HG03378 (cell line): ENCODE measurements at regions not wholly inside any gene's neighbourhood (a gene's known extent, or its start where the extent isn't known, plus 50 kb on each side); places are given as distances from the start of the nearest gene placed in this dataset.

Source experiments
- ATAC-seq: cut with Tn5 transposase; IDR thresholded peaks from one replicate; pipeline ENCODE4 v1.9.1; 2021; ENCODE audit warnings: mild to moderate bottlenecking, moderate library complexity; ENCODE audit not compliant: unreplicated experiment

DNA sequence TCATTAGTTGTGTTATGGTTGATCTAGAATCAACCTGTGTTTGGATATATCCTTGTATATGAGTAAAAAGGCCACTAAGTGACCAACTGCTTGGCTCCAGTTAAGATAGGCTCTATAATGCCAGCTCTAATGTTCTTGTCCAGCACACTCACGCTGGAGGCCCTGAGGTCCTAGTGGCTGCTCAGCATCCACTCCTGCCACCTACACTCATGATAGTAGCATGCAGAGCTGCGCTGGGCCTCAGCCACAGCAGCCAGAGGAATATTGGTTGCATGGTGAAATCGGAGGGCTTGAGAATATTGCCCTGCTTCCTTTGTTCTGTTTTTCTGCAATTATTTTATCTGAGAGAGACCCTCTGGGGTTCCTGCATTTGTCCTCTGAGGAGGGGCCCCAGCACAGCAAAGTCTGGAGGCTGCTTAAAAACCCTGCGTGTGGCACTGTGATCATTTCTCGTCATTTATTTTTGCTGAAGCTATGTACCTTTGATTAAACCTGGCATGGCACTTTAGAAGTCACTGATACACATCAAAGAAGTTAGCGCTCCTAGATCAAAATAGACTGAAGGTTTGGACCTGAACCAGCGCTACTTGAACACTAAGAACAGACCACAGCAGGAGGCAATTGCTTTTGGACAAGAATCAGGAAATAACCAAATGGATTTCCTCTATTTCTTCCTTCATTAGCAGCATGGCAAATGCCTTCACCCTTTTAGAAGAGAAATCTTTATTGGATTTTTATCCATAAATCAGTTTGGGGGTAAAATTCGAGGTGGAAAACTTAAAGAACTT lies 398.4 kb upstream of the ID4 start:
- no peak for ATAC-seq

DNA sequence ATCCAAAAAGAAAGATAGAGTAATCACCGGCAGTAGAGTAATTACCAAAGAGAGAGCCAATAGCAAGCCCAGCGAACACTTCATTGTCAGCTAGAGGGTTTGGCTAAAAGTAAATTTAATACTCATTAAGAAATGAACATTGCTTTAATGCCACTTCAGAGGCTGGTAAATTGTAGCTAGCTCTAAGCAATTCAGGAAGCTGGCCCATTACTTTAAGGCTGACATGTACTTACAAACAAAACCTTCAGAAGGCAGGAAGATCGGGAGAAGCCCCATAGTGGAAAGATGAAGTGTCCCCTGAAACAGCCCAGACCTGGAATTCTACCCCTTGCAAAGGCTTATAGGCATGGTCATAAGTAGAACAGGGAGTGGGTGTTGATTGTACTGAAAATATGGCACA lies 396.6 kb upstream of the ID4 start:
- ATAC-seq = no peak

DNA sequence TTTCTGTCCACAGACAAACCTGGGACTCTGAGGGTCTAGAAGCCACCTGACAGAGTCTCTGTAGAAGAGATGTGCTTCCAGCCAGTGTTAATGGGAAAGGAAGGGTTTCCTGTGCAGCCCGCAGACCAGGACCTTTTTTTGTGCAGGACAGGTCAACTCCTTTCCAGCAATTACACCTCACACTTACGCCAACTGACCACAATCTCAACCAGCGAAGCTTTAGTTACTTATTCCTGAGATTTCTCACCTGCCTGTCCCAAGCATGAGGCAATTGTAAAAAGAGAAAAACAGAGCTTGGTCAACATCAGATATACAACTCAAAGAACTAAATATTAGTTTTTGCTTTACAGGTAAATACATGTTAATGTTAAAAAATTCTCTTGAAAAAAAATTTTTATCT lies 393.8 kb upstream of the ID4 start:
- no peak for ATAC-seq

DNA sequence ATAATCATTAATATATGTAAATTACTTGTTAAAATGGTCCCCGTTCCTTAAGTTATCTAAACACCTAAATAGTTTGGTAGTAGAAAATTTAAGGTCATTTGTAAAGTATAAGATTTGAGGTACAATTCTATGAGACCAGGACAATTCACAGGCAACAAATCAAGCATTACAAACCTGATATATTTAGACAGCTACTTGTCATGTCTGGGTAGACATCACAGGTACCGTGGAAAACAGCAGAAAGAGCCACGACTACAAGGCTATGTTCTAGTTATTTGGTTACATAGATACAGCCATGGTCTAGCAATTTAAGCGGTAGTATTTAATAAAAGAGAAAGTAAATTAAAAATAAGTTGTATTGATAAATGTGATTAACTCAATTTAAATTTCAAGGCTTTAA lies 393.1 kb upstream of the ID4 start:
- no peak for ATAC-seq

DNA sequence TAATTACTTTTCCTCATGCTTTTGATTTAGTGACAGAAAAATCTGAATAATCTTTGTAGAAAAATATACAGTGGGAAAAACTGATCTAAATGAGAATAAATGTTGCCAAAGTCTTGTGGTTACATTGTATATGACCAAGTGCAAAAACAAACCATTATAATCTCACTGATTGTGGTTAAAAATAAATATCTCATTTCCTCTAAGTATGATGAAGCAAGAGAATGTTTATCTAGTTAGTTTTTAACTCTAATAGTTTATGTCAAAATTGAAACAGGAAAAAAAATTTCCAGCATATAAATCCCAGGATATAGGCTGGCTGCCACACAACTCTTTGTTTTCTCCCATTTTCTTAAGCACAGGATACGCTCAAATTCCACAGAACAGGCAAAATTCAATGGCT lies 392.7 kb upstream of the ID4 start:
- no peak for ATAC-seq

DNA sequence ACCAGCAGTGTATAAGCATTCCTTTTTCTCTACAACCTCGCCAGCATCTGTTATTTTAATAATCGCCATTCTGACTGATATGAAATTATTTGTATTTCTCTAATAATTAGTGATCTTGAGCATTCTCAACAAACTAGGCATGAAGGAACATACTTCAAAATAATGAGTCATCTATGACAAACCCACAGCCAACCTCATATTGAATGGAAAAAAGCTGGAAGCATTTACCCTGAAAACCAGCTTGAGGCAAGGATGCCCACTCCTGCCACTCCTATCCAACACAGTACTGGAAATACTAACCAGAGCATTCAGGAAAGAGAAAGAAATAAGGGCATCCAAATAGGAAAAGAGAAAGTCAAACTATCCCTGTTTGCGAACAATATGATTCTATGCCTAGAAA lies 390.6 kb upstream of the ID4 start:
- ATAC-seq = no peak

DNA sequence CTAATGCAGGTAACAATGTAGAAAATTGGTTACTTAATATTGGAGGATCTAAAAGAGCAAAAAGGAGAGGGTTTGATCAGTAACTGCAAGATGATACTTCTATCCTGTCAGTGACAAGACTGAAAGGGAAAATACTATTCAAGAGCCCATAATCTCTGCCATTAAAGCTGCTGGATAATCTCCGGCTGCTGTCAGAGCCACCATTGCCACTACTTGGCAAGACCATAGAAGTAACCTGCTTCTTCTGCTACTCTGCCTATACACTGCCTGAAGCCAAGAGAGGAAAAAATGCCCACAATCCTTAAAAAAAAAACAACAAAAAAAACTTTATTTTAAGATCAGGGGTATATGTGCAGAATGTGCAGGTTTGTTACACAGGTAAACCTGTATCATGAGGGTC lies 386.5 kb upstream of the ID4 start:
- ATAC-seq = no peak

DNA sequence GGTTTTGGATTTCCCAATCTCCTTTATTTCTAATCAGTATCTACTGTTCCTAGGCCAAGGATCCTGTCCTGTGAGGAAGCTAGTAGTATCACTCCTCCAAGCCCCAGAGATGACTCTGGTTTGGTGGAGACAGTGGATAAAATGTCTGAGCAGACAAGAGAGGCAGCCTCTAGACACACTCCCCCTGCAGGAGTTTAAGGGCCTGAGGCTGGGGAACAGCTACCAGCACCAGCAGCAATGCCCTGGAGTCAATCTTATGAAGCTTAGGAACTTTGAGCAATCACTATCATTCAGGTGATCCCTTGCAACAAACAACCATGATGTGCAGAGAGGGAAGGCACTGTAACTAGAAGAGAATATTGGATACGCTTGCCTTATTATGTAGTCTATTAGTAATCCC lies 384.7 kb upstream of the ID4 start:
- ATAC-seq = no peak

DNA sequence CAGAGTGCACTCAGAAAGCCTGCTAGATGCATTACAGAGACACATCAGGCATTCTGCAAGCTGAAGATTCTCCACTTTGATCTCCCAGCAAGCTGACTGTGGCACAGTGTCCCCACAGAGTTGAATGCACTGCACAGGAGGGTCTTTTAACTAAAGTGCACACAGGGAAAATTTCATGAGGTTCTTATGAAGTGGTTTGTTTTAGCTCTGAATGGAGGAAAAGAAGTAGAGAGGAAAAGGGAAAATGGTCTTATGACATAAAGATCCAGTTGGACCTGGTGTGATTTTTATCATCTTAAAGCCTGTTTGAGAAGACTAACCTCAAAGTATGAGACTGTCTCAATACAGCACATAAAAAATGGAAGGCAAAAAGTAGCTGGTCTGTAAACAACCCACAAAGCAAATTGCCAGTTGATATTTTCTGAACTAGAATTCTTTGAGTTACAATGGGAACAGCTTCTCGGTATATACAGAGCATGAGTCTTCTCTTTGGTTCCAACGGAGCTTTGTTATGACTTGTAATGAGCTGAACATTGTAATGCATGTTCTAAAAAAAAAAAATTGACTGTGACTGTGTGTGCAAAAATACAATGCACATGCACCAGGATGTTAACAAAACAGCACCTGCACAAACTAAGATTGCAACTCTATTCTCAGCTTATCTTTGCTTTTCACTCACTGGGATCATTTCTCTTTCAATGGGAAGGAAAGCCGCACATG lies 383.0 kb upstream of the ID4 start:
- no peak for ATAC-seq

DNA sequence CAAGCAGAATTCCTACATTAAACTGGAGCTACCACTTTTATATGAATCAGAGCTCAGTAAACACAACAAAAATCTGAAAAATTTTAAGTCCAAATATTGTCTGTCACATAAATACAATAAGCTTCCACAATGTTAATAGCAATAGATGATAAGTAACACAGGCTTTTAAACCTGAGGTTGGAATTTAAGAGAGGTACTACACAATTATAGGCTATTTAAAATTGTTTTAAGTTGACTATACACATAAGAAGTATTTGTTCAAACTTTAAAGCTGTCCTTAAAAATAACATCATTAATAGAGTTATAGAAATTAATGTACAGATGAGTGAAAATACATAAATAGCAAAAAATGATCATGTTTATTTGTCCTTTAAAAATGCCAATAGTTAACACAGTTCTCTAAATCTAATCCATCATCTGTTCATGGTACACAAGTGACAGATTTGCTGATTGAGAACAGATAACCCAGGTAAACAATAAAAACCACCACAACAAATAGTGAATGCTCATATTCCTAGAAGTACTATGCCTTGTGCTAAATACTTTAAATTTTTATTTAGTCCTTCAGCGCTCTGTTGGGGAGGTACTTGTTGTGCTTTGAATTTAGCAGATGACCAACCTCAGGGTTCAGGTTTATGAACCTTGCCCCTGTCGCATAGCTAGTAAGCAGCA lies 382.3 kb upstream of the ID4 start:
- no peak for ATAC-seq

DNA sequence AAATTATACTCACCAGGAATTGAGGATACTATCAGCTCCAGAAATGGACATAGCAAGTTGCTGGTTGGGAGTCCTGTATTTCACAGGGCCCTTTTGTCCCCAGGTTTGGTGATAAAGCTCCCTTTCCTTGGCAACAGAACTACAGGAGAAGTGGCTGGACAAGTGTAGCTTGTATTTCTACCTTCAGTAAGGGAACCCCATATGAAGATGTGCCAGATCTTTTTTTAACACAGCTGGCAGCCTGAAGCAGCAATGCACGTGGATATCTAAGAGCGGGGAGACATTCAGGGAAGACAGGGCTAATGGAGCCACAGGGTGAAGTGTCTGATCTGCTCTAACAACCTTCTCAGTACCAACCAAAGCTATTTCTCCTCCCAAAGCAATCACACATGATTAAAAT lies 373.9 kb upstream of the ID4 start:
- no peak for ATAC-seq

DNA sequence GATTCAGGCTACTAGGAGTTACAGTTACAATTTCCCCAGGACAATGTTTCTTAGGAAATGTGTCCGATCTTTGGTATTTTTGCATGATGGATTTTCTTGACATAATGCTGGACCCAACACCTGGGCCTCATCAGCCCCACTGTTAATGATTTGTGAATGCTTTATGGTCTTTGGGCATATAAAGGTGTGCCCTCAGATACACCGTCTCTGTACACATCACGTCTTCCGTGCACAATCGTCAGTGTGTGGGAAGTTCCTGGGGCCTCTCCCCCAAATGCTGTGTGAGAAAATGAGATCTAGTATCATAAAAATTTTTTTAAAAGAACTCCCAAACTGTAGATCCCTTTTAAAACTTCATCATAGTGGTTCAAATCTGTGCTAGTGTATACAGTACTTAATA lies 373.2 kb upstream of the ID4 start:
- no peak for ATAC-seq

DNA sequence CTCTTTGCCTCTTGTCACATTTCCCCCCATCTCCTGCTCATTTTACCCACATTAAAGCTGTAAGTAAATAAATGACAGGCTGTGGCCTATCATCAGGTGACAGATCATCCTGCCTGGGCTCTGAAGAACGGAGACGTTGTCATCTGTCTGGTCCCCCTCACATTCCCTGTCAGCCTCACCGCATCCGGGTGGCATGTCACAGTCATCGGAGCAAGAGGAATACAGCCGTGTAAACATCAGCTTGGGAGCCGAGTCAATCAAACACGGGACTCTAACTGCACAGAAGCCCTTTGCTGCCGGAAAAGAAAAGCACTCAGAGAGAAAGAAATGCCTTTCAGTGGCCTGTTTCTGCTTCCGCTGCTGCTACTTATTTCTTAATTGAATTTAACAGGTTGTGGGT lies 371.9 kb upstream of the ID4 start:
- no peak for ATAC-seq

DNA sequence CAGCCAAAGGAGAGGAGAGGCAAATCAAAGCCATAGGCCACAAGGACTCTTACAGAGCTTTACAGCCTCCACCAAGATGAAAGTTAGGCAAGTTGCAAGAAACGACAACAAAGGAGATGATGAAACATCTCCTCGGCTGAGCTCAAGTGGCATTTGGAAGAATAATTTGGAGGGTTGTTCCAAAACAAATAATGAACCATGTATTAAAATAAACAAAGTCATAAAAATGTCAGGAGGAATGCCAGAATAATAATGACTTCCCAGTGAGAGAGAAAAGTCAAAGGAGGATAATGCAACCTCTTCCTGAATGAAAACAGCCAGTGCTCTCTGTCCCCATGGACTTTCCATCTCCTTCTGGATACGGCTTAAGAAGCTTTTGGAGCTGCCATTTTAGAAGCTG lies 371.4 kb upstream of the ID4 start:
- ATAC-seq = no peak

DNA sequence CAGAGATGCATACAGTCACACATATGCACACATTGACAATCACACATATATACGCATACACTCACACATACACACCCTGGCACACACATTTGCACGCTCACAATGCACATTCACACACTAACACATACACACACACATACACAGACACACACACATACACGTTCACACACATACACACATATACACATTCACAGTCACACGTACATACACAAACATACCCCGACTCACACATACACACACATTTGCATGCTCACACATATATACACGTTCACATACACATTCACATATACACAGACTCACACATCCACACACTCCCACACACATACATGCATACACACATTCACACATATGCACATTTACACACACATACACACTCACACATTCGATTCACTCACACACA lies 366.8 kb upstream of the ID4 start:
- ATAC-seq = no peak

DNA sequence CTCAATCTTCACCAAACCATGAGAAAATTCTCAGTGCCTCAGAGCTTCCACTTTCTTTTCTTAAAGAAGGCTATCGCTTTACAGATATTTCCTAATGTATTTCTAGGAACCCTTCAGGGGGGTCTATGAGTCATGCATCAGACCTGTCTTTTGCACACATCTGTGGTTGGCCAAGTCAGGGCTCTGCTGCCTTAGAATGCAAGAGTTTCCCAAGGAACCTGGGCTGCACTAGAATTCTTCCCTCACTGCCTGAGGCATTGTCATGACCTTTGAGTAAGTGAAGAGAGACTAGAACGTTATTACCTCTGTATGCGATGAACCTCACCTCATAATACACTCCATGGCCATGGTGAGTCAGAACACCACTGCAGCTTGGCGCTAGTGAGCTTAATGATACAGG lies 365.0 kb upstream of the ID4 start:
- no peak for ATAC-seq

DNA sequence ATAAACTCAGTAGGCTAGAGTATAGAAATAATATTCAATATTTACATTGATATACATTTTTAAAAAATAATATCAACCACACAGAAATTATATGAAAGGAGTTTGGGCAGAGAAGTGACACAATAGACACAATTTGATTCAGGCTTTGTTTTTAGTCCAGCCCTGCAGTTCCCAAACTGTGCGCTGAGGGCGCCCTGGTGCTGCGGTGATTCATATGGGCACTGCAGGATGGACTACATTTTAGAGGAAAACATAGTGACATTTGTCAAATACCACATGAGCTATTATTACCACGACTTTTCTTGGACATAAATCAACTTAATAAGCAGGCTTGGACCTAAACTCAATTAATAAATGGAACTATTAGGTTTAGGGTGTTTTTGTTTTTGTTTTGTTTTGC lies 364.3 kb upstream of the ID4 start:
- no peak for ATAC-seq

DNA sequence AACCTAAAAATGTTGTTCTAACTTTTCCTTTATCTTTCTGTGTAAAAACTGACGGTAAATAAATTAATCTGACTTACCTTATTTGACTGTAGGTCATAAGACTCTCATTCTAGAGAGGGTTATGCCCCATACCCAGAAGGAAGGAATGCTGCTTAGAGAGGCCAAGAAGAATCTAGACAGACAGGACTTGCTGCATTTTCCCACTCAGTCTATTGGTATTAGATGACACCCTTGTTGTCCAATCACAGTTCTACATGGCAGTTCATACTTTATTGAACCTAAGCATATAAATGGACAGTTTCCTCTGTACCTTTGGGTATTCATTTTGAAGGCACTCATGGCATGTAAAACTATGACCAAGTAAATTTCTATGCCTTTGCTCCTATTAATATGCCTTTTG lies 359.6 kb upstream of the ID4 start:
- no peak for ATAC-seq

DNA sequence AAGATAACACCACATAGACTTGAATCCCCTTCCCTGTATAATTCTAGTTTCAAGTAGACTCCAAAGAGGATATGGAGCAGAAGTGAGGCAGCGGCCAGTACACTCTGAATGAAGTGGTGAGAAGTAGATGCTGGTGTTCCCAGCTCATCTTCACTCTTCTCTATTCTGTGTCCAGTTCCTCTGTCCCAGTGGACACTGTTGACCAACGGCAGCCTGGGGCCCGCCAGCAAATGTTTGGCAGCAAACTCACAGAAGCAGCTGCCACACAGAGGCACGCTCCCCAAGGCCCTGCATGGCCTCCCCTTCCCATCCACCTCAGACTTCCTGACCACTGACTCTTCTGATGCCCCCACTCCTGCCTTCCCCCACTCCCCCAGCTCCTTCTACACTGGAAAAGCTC lies 358.9 kb upstream of the ID4 start:
- ATAC-seq = no peak

DNA sequence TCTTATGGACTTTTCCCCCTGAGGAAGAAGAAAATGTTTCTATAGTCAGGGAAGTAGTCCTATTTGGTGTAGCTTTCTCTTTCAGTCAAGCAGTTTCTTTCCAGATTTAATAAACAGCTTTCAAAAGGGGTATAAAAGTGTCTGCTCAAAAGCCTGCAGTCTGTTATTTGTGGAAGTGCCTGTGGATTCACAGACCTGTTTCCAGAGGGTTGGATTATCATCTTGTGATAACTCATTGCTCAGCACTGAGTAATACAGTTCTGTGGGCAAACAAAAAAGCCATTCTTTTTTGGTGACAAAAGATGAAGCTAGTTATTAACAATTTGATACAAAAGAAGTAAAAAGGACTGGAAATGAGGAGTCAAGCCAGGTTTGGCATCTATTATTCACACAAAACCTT lies 358.2 kb upstream of the ID4 start:
- ATAC-seq = no peak

DNA sequence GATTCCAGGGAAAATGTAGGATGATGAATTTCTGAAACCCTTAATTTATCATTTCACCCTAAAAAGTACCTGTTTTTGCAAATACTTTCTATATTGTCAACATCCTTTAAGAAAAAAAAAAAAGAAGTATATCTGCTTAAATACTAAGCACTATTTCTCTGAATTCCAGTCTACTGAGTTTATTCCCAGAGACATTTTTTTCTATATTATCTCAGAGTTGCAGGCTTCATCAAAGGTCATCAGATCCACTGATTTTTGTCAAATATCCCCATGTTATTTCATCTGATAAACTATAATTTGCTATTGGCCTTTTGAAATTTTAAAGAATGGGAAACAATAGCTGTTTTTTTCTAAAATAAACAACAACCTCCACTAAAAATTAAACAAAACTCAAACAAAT lies 357.6 kb upstream of the ID4 start:
- ATAC-seq = no peak
